GM06990 (cell line): ENCODE measurements at regions not wholly inside any gene's neighbourhood (a gene's known extent, or its start where the extent isn't known, plus 50 kb on each side); places are given as distances from the start of the nearest gene placed in this dataset.

ENCODE experiments used
- DNase-seq: peaks from one replicate; pipeline ENCODE4 v3.0.0-alpha.2; 2011; ENCODE audit not compliant: insufficient read length; ENCODE audit errors: extremely low read depth
- H3K27me3 ChIP-seq: replicated peaks from 2 replicates; pipeline ENCODE4 v1.6.0; 2011; ENCODE audit warnings: low read length; ENCODE audit not compliant: control insufficient read depth, insufficient read depth
- H3K36me3 ChIP-seq: 2 replicates; pipeline ENCODE4 v1.5.1; 2011; ENCODE audit warnings: low read length; ENCODE audit not compliant: control insufficient read depth, insufficient read depth
- H3K4me3 ChIP-seq: replicated peaks from 2 replicates; pipeline ENCODE4 v1.5.1; 2011; ENCODE audit warnings: low read depth, mild to moderate bottlenecking, control low read depth, low read length
- TF ChIP-seq, protein P1 (sequence below): IDR thresholded peaks from 2 replicates; pipeline ENCODE4 v1.5.1; 2011; ENCODE audit warnings: low read length, control low read depth, mild to moderate bottlenecking, inconsistent platforms; ENCODE audit not compliant: insufficient read depth, poor library complexity, severe bottlenecking

DNA sequence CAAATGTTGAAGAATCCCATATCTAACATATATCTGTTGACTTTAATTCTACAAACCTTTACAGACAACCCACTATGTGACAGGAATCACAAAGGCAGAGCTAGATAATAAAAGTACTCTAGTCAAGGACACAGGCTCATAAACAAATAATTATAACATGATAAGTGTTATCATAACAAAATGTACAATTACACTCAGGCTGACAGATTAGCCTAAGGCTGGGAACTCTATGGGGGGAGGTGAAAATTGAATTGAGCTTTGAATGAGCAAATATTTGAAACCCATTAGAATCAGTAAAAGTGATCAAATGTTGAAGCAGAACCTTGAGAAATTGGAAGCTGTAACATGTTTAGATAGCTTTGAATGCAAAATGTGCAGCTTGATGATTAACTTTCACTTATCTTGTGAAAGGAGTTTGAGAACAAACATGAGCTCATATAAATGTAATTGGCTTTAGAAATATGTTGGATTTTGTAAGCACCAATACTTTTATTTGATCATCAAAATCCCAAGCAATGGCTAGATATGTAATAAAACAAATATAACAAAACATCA is 970.2 kb downstream of the SORCS3 start:
- Histone ChIP-seq H3K4me3 (no peak overlapping the region), H3K36me3 (no peaks in the 10 kb centered on the region), H3K27me3 (no peaks in the 10 kb centered on the region)
- DNase-seq = no peak
- TF ChIP-seq, protein P1, sequence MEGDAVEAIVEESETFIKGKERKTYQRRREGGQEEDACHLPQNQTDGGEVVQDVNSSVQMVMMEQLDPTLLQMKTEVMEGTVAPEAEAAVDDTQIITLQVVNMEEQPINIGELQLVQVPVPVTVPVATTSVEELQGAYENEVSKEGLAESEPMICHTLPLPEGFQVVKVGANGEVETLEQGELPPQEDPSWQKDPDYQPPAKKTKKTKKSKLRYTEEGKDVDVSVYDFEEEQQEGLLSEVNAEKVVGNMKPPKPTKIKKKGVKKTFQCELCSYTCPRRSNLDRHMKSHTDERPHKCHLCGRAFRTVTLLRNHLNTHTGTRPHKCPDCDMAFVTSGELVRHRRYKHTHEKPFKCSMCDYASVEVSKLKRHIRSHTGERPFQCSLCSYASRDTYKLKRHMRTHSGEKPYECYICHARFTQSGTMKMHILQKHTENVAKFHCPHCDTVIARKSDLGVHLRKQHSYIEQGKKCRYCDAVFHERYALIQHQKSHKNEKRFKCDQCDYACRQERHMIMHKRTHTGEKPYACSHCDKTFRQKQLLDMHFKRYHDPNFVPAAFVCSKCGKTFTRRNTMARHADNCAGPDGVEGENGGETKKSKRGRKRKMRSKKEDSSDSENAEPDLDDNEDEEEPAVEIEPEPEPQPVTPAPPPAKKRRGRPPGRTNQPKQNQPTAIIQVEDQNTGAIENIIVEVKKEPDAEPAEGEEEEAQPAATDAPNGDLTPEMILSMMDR = no peak

DNA sequence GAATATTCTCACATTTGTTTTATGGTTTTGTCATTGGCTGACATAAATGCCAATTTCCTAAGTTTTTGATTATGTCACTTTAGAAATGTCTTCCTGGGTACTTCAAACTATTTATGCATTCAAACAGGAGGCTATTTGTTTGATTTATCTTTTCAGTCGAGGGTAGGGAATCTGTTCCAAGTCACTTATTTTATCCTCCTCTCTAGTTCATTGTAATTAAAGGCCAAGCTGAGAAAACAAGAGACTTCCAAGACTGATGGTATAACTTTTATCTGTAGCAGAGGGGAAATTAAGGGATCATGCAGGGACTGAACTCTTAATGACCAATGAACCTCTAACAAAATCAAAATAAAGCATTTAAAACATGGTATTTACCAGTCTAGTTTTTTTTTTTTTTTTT is 968.4 kb downstream of the SORCS3 start:
- no peak overlapping the region for H3K4me3 ChIP-seq
- DNase-seq = no peak
- TF ChIP-seq, protein P1 = no peak
- H3K27me3 ChIP-seq = no peaks in the 10 kb centered on the region
- H3K36me3 ChIP-seq = no peaks in the 10 kb centered on the region

DNA sequence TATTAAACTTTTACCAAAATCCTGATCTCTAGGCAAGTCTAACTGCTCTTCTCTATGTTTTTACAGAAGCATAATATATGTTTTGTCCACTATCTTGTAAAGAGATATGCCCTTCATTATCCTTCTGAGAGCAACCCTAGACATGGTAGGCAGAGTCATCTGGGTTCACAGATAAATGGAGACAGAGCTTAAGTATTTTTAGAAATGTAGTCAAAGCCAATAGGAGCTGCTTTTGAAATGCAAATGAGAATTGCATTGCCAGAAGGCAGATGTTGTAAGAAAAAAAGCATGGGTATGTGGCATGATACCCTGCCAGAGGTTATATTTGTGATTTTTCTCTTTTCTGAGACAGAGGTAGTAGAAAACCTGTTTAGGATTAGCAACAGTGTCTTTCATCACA is 964.8 kb downstream of the SORCS3 start:
- Histone ChIP-seq H3K4me3 (no peak overlapping the region), H3K27me3 (no peaks in the 10 kb centered on the region), H3K36me3 (no peaks in the 10 kb centered on the region)
- TF ChIP-seq, protein P1 = no peak
- no peak for DNase-seq

DNA sequence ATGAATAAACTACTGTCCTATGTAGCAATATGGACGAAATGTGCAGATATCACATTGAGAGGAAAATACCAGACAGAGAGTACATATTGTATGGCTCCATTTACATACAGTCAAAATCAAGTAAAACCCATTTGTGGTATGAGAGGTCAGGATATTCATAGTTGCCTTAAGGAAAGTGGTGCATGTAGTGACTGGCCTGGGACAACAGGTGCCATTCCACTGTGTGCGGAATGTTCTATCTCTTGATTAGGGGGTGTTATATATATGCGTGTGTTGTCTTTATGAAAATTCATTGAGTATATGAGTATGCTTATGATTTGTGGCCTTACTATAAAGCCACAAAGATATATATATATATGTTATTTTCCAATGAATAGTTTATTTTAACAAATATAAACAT is 964.0 kb downstream of the SORCS3 start:
- H3K36me3 ChIP-seq = no peaks in the 10 kb centered on the region
- H3K4me3 ChIP-seq = no peak overlapping the region
- no peak for DNase-seq
- H3K27me3 ChIP-seq = no peaks in the 10 kb centered on the region
- TF ChIP-seq, protein P1 = no peak

DNA sequence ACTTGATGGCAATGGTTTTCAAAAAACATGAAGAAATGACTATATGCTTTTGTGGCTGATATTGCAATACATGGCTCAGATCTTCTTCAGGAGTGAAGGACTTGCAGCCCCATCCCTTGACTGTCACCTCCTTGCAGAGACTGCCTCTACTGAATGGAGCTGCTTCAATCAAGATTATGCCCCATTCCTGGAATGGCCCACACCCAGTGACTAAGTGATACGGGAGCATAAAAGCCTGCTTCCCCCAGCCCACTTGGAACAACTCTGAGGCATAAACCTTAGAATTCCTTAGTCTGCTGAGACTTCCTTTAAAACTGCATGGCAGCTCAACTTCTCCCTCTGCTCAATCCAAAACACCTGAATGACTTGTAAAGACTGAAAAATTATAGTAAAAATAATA is 957.1 kb downstream of the SORCS3 start:
- H3K36me3 ChIP-seq = no peaks in the 10 kb centered on the region
- no peak for DNase-seq
- TF ChIP-seq, protein P1 = no peak
- H3K27me3 ChIP-seq = no peaks in the 10 kb centered on the region
- H3K4me3 ChIP-seq = no peak overlapping the region

DNA sequence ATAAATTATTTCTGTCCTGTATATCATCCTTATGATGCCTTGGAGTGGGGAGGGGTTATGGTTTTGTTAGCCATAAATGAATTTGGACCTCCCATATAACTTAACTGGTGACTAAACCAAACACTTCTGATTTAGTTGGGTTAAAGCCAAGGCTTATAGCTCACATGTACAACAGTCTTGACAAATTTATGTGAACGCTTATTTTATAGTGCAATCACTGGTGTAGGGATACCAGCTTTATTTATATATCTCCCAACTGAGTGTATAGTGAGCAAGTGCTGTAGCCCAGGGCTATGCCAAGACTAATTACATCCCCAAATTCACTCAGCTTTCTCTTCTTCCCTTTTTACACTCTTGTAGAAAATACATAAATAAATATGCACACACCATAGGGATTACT is 956.2 kb downstream of the SORCS3 start:
- TF ChIP-seq, protein P1 = no peak
- H3K4me3 ChIP-seq = no peak overlapping the region
- H3K36me3 ChIP-seq = no peaks in the 10 kb centered on the region
- H3K27me3 ChIP-seq = no peaks in the 10 kb centered on the region
- no peak for DNase-seq
